Liver (tissue), 3 donors: ENCODE measurements at regions not wholly inside any gene's neighbourhood (a gene's known extent, or its start where the extent isn't known, plus 50 kb on each side); places are given as distances from the start of the nearest gene placed in this dataset.

ENCODE experiments used
- GABPA ChIP-seq, 2 donors: IDR thresholded peaks in 1 of 2; conservative IDR thresholded peaks in 1 of 2; 2 replicates each; pipeline ENCODE4 v1.6.1; 2016; ENCODE audit warnings: antibody characterized with exemption in 2 of 2, mild to moderate bottlenecking in 1 of 2, moderate library complexity in 1 of 2
- JUND ChIP-seq, 2 donors: IDR thresholded peaks; 2 replicates each; pipeline ENCODE4 v1.6.1; 2016; ENCODE audit warnings: antibody characterized with exemption in 2 of 2
- NR2F2 ChIP-seq: IDR thresholded peaks from 2 replicates; pipeline ENCODE4 v1.6.1; 2016; ENCODE audit warnings: antibody characterized with exemption
- TAF1 ChIP-seq: conservative IDR thresholded peaks from 2 replicates; pipeline ENCODE4 v1.6.1; 2016; ENCODE audit warnings: antibody characterized with exemption, mild to moderate bottlenecking
- YY1 ChIP-seq: IDR thresholded peaks from 2 replicates; pipeline ENCODE4 v1.6.1; 2016; ENCODE audit warnings: antibody characterized with exemption, mild to moderate bottlenecking
- TF ChIP-seq, protein P1 (sequence below): fragments of 150-350 bp; IDR thresholded peaks from 2 replicates; pipeline ENCODE4 v1.5.1; 2017; ENCODE audit warnings: improper control_type of control experiment, low read depth, low read length; ENCODE audit not compliant: missing input control
- TF ChIP-seq, protein P2 (sequence below): IDR thresholded peaks from 2 replicates; pipeline ENCODE4 v1.6.1; 2016; ENCODE audit warnings: antibody characterized with exemption
- TF ChIP-seq, protein P3 (sequence below): IDR thresholded peaks from 2 replicates; pipeline ENCODE4 v1.6.1; 2016; ENCODE audit warnings: antibody characterized with exemption
- donor health status: healthy.
- donor health status: healthy.

DNA sequence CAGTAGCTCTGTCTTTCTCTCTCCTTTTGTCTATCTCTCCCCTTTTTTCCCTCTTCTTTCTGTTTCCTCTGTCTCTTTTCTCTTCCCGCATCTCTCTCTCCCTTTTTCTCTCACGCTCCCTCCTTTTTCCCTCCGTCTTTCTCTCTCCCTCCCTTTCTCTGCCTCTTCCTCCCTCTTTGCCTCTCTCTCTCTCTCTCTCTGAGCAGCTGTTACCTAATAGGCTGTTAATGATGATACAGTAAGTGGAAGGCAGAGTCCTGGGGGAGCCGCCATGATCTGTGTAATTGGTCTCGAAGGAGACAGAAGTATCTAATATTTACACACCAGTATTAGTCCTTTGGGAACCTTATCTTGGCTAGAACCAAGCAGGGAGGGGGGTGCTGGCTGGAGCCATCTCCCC lies 136.1 kb upstream of the CIBAR2 start:
- TF ChIP-seq, protein P1, sequence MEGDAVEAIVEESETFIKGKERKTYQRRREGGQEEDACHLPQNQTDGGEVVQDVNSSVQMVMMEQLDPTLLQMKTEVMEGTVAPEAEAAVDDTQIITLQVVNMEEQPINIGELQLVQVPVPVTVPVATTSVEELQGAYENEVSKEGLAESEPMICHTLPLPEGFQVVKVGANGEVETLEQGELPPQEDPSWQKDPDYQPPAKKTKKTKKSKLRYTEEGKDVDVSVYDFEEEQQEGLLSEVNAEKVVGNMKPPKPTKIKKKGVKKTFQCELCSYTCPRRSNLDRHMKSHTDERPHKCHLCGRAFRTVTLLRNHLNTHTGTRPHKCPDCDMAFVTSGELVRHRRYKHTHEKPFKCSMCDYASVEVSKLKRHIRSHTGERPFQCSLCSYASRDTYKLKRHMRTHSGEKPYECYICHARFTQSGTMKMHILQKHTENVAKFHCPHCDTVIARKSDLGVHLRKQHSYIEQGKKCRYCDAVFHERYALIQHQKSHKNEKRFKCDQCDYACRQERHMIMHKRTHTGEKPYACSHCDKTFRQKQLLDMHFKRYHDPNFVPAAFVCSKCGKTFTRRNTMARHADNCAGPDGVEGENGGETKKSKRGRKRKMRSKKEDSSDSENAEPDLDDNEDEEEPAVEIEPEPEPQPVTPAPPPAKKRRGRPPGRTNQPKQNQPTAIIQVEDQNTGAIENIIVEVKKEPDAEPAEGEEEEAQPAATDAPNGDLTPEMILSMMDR, result no peak
- no peak for TF ChIP-seq YY1
- no peak for TF ChIP-seq JUND (IDR thresholded peaks at IDR 0.05)
- TF ChIP-seq, protein P2, sequence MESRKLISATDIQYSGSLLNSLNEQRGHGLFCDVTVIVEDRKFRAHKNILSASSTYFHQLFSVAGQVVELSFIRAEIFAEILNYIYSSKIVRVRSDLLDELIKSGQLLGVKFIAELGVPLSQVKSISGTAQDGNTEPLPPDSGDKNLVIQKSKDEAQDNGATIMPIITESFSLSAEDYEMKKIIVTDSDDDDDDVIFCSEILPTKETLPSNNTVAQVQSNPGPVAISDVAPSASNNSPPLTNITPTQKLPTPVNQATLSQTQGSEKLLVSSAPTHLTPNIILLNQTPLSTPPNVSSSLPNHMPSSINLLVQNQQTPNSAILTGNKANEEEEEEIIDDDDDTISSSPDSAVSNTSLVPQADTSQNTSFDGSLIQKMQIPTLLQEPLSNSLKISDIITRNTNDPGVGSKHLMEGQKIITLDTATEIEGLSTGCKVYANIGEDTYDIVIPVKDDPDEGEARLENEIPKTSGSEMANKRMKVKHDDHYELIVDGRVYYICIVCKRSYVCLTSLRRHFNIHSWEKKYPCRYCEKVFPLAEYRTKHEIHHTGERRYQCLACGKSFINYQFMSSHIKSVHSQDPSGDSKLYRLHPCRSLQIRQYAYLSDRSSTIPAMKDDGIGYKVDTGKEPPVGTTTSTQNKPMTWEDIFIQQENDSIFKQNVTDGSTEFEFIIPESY, result no peak
- TF ChIP-seq, protein P3, sequence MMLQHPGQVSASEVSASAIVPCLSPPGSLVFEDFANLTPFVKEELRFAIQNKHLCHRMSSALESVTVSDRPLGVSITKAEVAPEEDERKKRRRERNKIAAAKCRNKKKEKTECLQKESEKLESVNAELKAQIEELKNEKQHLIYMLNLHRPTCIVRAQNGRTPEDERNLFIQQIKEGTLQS, result no peak
- no peak for TF ChIP-seq GABPA (IDR thresholded peaks at IDR 0.05 in 1 of 2, conservative IDR thresholded peaks at IDR 0.05 in 1 of 2)
- no peak for TF ChIP-seq NR2F2
- TF ChIP-seq TAF1, result no peak
